ENCODE measurements at regions not wholly inside any gene's neighbourhood (a gene's known extent, or its start where the extent isn't known, plus 50 kb on each side); places are given as distances from the start of the nearest gene placed in this dataset.

DNA sequence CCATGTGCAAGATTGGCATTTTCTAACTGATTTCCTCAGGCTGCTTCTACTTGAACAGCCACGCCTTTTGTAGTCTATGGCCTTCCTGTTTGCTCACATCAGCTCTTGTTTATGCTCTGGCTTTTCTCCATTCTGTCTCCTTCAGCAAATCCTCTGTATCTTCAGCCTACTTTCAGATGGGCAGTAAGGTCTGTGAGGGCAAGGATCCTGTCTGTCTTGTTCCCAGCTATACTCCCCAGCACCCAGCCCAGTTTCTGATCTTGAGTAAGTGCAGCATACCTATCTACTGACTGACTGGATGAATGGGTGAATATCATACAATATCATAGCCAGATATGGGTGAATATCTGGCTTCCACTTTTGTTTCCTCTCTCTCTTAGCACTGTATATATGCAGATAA is 438.1 kb downstream of the LMO4 start:
- Mint-ChIP-seq H3K4me1 (ENCODE audit: low read depth) (no peaks in the 10 kb centered on the region), H3K4me3 (ENCODE audit: unreplicated experiment) (no peak overlapping the region), H3K27ac (ENCODE audit: unreplicated experiment) (no peak overlapping the region), H3K27me3 (ENCODE audit: low read depth) (no peaks in the 10 kb centered on the region), H3K36me3 (ENCODE audit: low read depth) (peaks cover 3% of the 10 kb centered on the region), H3K9me3 (ENCODE audit: low read depth) (peaks cover 24% of the 10 kb centered on the region)
- DNase-seq (ENCODE audit: low spot score), result no peak
- TF ChIP-seq, protein P1, sequence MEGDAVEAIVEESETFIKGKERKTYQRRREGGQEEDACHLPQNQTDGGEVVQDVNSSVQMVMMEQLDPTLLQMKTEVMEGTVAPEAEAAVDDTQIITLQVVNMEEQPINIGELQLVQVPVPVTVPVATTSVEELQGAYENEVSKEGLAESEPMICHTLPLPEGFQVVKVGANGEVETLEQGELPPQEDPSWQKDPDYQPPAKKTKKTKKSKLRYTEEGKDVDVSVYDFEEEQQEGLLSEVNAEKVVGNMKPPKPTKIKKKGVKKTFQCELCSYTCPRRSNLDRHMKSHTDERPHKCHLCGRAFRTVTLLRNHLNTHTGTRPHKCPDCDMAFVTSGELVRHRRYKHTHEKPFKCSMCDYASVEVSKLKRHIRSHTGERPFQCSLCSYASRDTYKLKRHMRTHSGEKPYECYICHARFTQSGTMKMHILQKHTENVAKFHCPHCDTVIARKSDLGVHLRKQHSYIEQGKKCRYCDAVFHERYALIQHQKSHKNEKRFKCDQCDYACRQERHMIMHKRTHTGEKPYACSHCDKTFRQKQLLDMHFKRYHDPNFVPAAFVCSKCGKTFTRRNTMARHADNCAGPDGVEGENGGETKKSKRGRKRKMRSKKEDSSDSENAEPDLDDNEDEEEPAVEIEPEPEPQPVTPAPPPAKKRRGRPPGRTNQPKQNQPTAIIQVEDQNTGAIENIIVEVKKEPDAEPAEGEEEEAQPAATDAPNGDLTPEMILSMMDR (IDR thresholded peaks at IDR 0.05), result no peak

DNA sequence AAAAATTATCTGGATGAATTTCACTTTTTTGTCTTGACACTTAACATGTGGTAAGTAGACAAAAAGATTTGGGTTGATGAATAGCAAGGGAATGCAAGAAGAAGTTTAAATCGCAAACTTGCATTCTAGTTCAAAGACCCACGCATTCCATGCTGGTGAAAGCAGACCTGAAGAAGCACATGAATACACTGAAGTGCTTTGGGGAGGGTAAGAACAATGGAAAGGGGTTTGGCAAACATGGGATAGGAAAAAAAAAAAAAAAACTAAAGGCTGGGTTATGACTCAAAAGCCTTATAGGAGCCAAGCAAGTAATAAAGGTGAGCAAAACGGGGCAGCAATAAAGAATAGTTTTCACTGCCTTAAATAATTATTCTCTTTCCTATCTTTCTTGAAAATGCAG is 450.2 kb downstream of the LMO4 start:
- Mint-ChIP-seq H3K27ac (ENCODE audit: unreplicated experiment) (no peak overlapping the region), H3K27me3 (ENCODE audit: low read depth) (no peaks in the 10 kb centered on the region), H3K36me3 (ENCODE audit: low read depth) (no peaks in the 10 kb centered on the region), H3K4me3 (ENCODE audit: unreplicated experiment) (no peak overlapping the region), H3K9me3 (ENCODE audit: low read depth) (peaks cover under 1% of the 10 kb centered on the region), H3K4me1 (ENCODE audit: low read depth) (peaks cover 4% of the 10 kb centered on the region)
- no peak for DNase-seq (ENCODE audit: low spot score)
- TF ChIP-seq, protein P1 (IDR thresholded peaks at IDR 0.05), result no peak

DNA sequence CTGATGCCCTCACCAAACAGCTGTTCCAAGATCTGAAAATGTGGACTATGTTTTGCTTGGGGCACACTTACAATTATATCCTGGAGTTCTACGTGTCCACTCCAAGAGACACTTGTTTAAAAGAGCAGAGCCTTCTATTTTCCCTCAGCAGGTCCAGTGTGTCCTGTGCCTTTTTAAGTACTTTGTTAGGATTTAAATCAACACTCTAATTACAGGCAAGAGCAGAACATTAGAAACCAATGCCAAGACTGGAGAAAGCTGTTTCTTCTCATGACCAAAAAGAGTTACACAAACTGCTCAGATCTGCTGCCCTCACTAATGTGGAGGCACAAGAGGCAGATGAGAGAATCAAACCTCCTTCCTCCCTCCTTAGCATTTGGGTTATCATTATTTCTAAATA is 452.9 kb downstream of the LMO4 start:
- Mint-ChIP-seq H3K9me3 (ENCODE audit: low read depth) (peaks cover 3% of the 10 kb centered on the region), H3K36me3 (ENCODE audit: low read depth) (no peaks in the 10 kb centered on the region), H3K27me3 (ENCODE audit: low read depth) (no peaks in the 10 kb centered on the region), H3K27ac (ENCODE audit: unreplicated experiment) (no peak overlapping the region), H3K4me3 (ENCODE audit: unreplicated experiment) (no peak overlapping the region), H3K4me1 (ENCODE audit: low read depth) (peaks cover 4% of the 10 kb centered on the region)
- TF ChIP-seq, protein P1 (IDR thresholded peaks at IDR 0.05), result no peak
- DNase-seq (ENCODE audit: low spot score), result no peak

DNA sequence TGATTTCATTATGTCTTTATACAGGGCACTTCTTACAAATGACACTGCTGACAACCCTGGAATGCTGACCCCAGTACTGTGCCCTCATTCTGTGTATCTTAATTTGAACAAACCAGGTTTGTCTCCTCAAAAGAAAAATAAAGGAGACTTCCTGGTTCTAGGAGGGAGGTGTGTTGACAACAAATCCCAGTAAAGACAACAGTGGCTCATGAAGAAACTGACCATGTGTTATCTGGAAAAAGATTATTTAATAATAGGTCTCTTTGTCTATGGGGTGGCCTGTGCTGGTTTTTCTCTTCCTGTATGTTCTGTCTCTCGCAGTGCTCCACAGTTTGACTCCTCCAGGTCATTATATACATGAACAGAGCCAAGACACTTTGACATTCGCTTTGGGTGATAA is 454.6 kb downstream of the LMO4 start:
- Mint-ChIP-seq H3K27me3 (ENCODE audit: low read depth) (no peaks in the 10 kb centered on the region), H3K27ac (ENCODE audit: unreplicated experiment) (no peak overlapping the region), H3K9me3 (ENCODE audit: low read depth) (peaks cover 3% of the 10 kb centered on the region), H3K36me3 (ENCODE audit: low read depth) (no peaks in the 10 kb centered on the region), H3K4me1 (ENCODE audit: low read depth) (peaks cover 13% of the 10 kb centered on the region), H3K4me3 (ENCODE audit: unreplicated experiment) (no peak overlapping the region)
- DNase-seq (ENCODE audit: low spot score), result no peak
- TF ChIP-seq, protein P1 (IDR thresholded peaks at IDR 0.05), result no peak

DNA sequence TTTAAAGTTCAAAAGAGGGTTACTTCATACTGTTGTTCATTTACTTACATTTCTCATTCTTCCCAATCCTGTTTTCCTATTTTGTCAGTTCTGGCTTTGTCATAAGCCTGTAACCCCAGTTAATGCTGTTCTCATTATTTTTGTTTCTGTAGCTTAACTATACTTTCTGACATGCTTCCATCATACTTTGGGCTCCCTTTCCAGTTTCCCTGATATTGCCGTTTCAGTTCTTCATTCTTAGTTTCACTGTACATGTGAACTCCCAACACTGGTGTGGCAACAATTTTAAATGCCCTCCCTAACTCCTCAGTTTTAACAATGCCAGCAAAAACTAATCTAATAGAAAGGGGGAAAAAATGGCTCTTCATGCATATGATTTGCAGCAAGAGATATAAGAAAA is 456.7 kb downstream of the LMO4 start:
- no peak for DNase-seq (ENCODE audit: low spot score)
- Mint-ChIP-seq H3K36me3 (ENCODE audit: low read depth) (no peaks in the 10 kb centered on the region), H3K4me3 (ENCODE audit: unreplicated experiment) (no peak overlapping the region), H3K9me3 (ENCODE audit: low read depth) (peaks cover 3% of the 10 kb centered on the region), H3K4me1 (ENCODE audit: low read depth) (peaks cover 16% of the 10 kb centered on the region), H3K27ac (ENCODE audit: unreplicated experiment) (no peak overlapping the region), H3K27me3 (ENCODE audit: low read depth) (no peaks in the 10 kb centered on the region)
- TF ChIP-seq, protein P1 (IDR thresholded peaks at IDR 0.05), result no peak
